HEK293 (cell line): ENCODE measurements at regions not wholly inside any gene's neighbourhood (a gene's known extent, or its start where the extent isn't known, plus 50 kb on each side); places are given as distances from the start of the nearest gene placed in this dataset.
A peak's percentile ranks its signal among the peaks of the same experiment; 100 is the strongest.

ENCODE experiments used
- CTCF ChIA-PET: fragments of 350-600 bp; formaldehyde crosslinking; extraction: SDS; loops from one replicate; lab custom pipeline; 2021; ENCODE audit warnings: antibody characterized with exemption; lab: Yijun Ruan, JAX
- POLR2A ChIA-PET: fragments of 300-600 bp; formaldehyde crosslinking; extraction: SDS; loops from one replicate; lab custom pipeline; 2020; ENCODE audit warnings: antibody characterized with exemption, inconsistent platforms; lab: Yijun Ruan, JAX
- H3K27ac ChIP-seq: fragments of 200-500 bp; sonication (Bioruptor generic); 2 replicates; pipeline ENCODE4 v1.5.1; 2014; ENCODE audit warnings: low read depth, low read length, control low read depth, inconsistent platforms; ENCODE audit errors: extremely low read depth
- H3K36me3 ChIP-seq, 2 experiments: fragments of 200-500 bp in 1 of 2; sonication (Bioruptor generic) in 1 of 2; 1 replicate in 1 of 2; 2 replicates in 1 of 2; pipeline ENCODE4 v1.5.1; 2014 to 2017; ENCODE audit warnings: inconsistent platforms in 2 of 2, low read length in 2 of 2; ENCODE audit not compliant: control insufficient read depth in 2 of 2, insufficient read depth in 1 of 2
- H3K4me1 ChIP-seq: fragments of 200-500 bp; sonication (Bioruptor generic); 2 replicates; pipeline ENCODE4 v1.5.1; 2014; ENCODE audit warnings: mild to moderate bottlenecking, low read length, inconsistent platforms; ENCODE audit not compliant: control insufficient read depth, insufficient read depth
- H3K4me3 ChIP-seq: 2 replicates; pipeline ENCODE4 v1.5.1; 2011; ENCODE audit warnings: low read depth, mild to moderate bottlenecking, control low read depth, low read length, moderate library complexity
- H3K9me3 ChIP-seq: fragments of 200-500 bp; sonication (Bioruptor generic); 2 replicates; pipeline ENCODE4 v1.5.1; 2014; ENCODE audit warnings: low read depth, low read length, inconsistent platforms; ENCODE audit not compliant: control insufficient read depth, insufficient read depth
- BCL11A ChIP-seq: fragments of 450-650 bp; formaldehyde crosslinking; IDR thresholded peaks from 2 replicates; pipeline ENCODE4 v1.5.1; 2016; ENCODE audit warnings: low read depth, missing biosample characterization, missing genetic modification characterization
- GLIS2 ChIP-seq: fragments of 450-650 bp; formaldehyde crosslinking; IDR thresholded peaks from 2 replicates; pipeline ENCODE4 v1.5.1; 2016; ENCODE audit warnings: missing biosample characterization, missing genetic modification characterization
- HOXA7 ChIP-seq: sonication (generic); formaldehyde crosslinking; IDR thresholded peaks from 2 replicates; pipeline ENCODE4 v1.8.1; 2022; ENCODE audit warnings: missing genetic modification reagents, borderline replicate concordance
- MZF1 ChIP-seq: fragments of 450-650 bp; formaldehyde crosslinking; IDR thresholded peaks from 2 replicates; pipeline ENCODE4 v1.5.1; 2017; ENCODE audit warnings: missing biosample characterization, missing genetic modification characterization, borderline replicate concordance
- OSR2 ChIP-seq: fragments of 450-650 bp; formaldehyde crosslinking; IDR thresholded peaks from 2 replicates; pipeline ENCODE4 v1.5.1; 2016; ENCODE audit warnings: missing biosample characterization, missing genetic modification characterization
- YY1 ChIP-seq: fragments of 450-650 bp; formaldehyde crosslinking; IDR thresholded peaks from 2 replicates; pipeline ENCODE4 v1.5.1; 2018; ENCODE audit warnings: missing biosample characterization, missing genetic modification characterization
- ZBTB17 ChIP-seq: fragments of 450-650 bp; formaldehyde crosslinking; IDR thresholded peaks from 2 replicates; pipeline ENCODE4 v1.5.1; 2016; ENCODE audit warnings: missing biosample characterization, missing genetic modification characterization
- ZBTB20 ChIP-seq: fragments of 450-650 bp; formaldehyde crosslinking; IDR thresholded peaks from 2 replicates; pipeline ENCODE4 v1.5.1; 2016; ENCODE audit warnings: missing biosample characterization, missing genetic modification characterization
- ZFP69B ChIP-seq: fragments of 450-650 bp; formaldehyde crosslinking; IDR thresholded peaks from 2 replicates; pipeline ENCODE4 v1.5.1; 2016; ENCODE audit warnings: missing biosample characterization, missing genetic modification characterization
- ZIC2 ChIP-seq: fragments of 450-650 bp; formaldehyde crosslinking; IDR thresholded peaks from 2 replicates; pipeline ENCODE4 v1.5.1; 2016; ENCODE audit warnings: missing biosample characterization, missing genetic modification characterization
- ZNF157 ChIP-seq: fragments of 450-650 bp; formaldehyde crosslinking; IDR thresholded peaks from 2 replicates; pipeline ENCODE4 v1.5.1; 2016; ENCODE audit warnings: missing biosample characterization, missing genetic modification characterization
- ZNF169 ChIP-seq: fragments of 450-650 bp; formaldehyde crosslinking; IDR thresholded peaks from 2 replicates; pipeline ENCODE4 v1.5.1; 2016; ENCODE audit warnings: missing biosample characterization, missing genetic modification characterization
- ZNF19 ChIP-seq: fragments of 450-650 bp; formaldehyde crosslinking; IDR thresholded peaks from 2 replicates; pipeline ENCODE4; 2016; ENCODE audit warnings: missing biosample characterization, missing genetic modification characterization, low read depth
- ZNF341 ChIP-seq: fragments of 450-650 bp; formaldehyde crosslinking; IDR thresholded peaks from 2 replicates; pipeline ENCODE4; 2016; ENCODE audit warnings: low read depth, missing biosample characterization, missing genetic modification characterization
- ZNF354C ChIP-seq: fragments of 450-650 bp; formaldehyde crosslinking; IDR thresholded peaks from 2 replicates; pipeline ENCODE4 v1.5.1; 2016; ENCODE audit warnings: missing biosample characterization, missing genetic modification characterization, low read depth, borderline replicate concordance
- ZNF433 ChIP-seq: fragments of 450-650 bp; formaldehyde crosslinking; IDR thresholded peaks from 2 replicates; pipeline ENCODE4 v1.5.1; 2016; ENCODE audit warnings: missing biosample characterization, missing genetic modification characterization, low read depth
- ZNF654 ChIP-seq: fragments of 450-650 bp; formaldehyde crosslinking; IDR thresholded peaks from 2 replicates; pipeline ENCODE4 v1.5.1; 2016; ENCODE audit warnings: low read depth, missing biosample characterization, missing genetic modification characterization
- ZNF670 ChIP-seq: fragments of 450-650 bp; formaldehyde crosslinking; IDR thresholded peaks from 2 replicates; pipeline ENCODE4 v1.5.1; 2016; ENCODE audit warnings: missing biosample characterization, missing genetic modification characterization, low read depth
- ZNF785 ChIP-seq: fragments of 450-650 bp; formaldehyde crosslinking; IDR thresholded peaks from 2 replicates; pipeline ENCODE4 v1.5.1; 2016; ENCODE audit warnings: missing biosample characterization, missing genetic modification characterization
- TF ChIP-seq, protein P1 (sequence below): fragments of 450-650 bp; formaldehyde crosslinking; IDR thresholded peaks from 2 replicates; pipeline ENCODE4 v1.5.1; 2017; ENCODE audit warnings: missing biosample characterization, mild to moderate bottlenecking, missing genetic modification characterization, moderate library complexity
- TF ChIP-seq, protein P2 (sequence below): fragments of 450-650 bp; formaldehyde crosslinking; IDR thresholded peaks from 2 replicates; pipeline ENCODE4 v1.5.1; 2017; ENCODE audit warnings: missing biosample characterization, missing genetic modification characterization
- TF ChIP-seq, protein P3 (sequence below): fragments of 450-650 bp; formaldehyde crosslinking; IDR thresholded peaks from 2 replicates; pipeline ENCODE4 v1.5.1; 2016; ENCODE audit warnings: missing biosample characterization, missing genetic modification characterization

DNA sequence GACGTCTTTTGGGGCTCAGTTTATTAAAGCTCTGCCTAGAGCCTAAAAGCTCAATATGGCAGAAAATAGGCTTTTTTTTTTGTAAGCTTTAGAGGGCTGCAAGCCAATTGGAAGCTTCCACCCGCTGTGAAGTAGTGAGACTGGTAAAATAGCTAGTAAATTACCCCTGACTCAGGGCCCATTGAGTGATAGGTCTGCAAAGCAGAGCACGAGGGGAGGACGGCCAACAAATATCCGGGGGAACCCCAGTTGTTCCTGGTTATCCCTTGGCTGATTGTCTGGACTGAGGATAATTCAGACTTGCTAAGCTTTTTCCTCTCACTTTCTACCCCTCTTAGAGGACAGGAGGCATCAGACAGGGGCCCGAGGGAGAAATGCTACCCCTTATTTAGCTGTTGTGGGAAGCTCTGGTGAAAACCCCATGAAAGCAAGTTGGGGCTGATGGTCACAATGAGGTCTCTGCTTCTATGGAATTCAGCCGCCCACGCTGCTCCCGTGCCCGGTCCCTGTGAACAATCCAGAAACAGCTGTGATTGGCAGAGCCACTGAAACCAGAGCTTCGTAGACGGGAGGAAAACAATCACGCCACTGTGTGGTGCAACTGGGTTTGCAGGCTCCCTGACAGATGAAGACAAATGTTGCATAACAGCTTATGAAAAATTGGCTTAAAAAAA is 141.9 kb upstream of the LGALSL start (continued):
- TF ChIP-seq ZNF433 (tag by site-specific recombination) (no peak), ZBTB17 (peak; percentile 63), ZIC2 (tag by site-specific recombination) (no peak), ZNF341 (no peak), GLIS2 (no peak), YY1 (tag by site-specific recombination) (no peak), OSR2 (tag by site-specific recombination) (no peak), HOXA7 (no peak), ZNF157 (tag by site-specific recombination) (no peak), ZNF670 (tag by site-specific recombination) (no peak), ZNF785 (tag by site-specific recombination) (no peak), ZNF654 (tag by site-specific recombination) (peak; percentile 29), ZNF169 (tag by site-specific recombination) (no peak)
- TF ChIP-seq, protein P1, sequence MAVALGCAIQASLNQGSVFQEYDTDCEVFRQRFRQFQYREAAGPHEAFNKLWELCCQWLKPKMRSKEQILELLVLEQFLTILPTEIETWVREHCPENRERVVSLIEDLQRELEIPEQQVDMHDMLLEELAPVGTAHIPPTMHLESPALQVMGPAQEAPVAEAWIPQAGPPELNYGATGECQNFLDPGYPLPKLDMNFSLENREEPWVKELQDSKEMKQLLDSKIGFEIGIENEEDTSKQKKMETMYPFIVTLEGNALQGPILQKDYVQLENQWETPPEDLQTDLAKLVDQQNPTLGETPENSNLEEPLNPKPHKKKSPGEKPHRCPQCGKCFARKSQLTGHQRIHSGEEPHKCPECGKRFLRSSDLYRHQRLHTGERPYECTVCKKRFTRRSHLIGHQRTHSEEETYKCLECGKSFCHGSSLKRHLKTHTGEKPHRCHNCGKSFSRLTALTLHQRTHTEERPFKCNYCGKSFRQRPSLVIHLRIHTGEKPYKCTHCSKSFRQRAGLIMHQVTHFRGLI = no peak

- ChIA-PET CTCF (interaction anchor here (0.8 to 2.4 kb wide), 7 partner anchors 13 to 614 kb away, joined by 3 to 15 read pairs (median 4); no protein-coding TSS in a partner anchor), POLR2A (interaction anchor here (1.1 kb wide), 1 partner anchor 85 kb away, joined by 3 read pairs; no protein-coding TSS in a partner anchor)
- Histone ChIP-seq H3K36me3 (no peaks in the 10 kb centered on the region), H3K4me1 (peaks cover 7% of the 10 kb centered on the region; the same call in 1 of the 2 replicates), H3K9me3 (no peaks in the 10 kb centered on the region), H3K27ac (no peak overlapping the region), H3K4me3 (no peak overlapping the region)
- peak; percentile 67; the same call in 1 of the 2 replicates for TF ChIP-seq MZF1
- TF ChIP-seq, protein P2, sequence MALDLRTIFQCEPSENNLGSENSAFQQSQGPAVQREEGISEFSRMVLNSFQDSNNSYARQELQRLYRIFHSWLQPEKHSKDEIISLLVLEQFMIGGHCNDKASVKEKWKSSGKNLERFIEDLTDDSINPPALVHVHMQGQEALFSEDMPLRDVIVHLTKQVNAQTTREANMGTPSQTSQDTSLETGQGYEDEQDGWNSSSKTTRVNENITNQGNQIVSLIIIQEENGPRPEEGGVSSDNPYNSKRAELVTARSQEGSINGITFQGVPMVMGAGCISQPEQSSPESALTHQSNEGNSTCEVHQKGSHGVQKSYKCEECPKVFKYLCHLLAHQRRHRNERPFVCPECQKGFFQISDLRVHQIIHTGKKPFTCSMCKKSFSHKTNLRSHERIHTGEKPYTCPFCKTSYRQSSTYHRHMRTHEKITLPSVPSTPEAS (tag by site-specific recombination) = no peak
Observed at GRCh38 chr2:64312622-64313397, 141.2 kb upstream of the LGALSL start.

GRCh38 chr2:64313398-64313723 is 140.6 kb upstream of the LGALSL start:
- Histone ChIP-seq H3K36me3 (no peaks in the 10 kb centered on the region), H3K9me3 (no peaks in the 10 kb centered on the region), H3K4me3 (no peak overlapping the region), H3K4me1 (peaks cover 7% of the 10 kb centered on the region; the same call in 1 of the 2 replicates), H3K27ac (no peak overlapping the region)
- ChIA-PET POLR2A (no interaction called here), CTCF (interaction anchor here (1.7 to 2.4 kb wide), 3 partner anchors 17 to 264 kb away, joined by 4 to 15 read pairs (median 14); no protein-coding TSS in a partner anchor)
- no peak for TF ChIP-seq ZNF19 (tag by site-specific recombination)
- no peak for TF ChIP-seq ZFP69B (tag by site-specific recombination)
- no peak for TF ChIP-seq BCL11A (tag by site-specific recombination)
- TF ChIP-seq ZNF354C = no peak
- no peak for TF ChIP-seq ZBTB20 (tag by site-specific recombination)
- TF ChIP-seq, protein P3, sequence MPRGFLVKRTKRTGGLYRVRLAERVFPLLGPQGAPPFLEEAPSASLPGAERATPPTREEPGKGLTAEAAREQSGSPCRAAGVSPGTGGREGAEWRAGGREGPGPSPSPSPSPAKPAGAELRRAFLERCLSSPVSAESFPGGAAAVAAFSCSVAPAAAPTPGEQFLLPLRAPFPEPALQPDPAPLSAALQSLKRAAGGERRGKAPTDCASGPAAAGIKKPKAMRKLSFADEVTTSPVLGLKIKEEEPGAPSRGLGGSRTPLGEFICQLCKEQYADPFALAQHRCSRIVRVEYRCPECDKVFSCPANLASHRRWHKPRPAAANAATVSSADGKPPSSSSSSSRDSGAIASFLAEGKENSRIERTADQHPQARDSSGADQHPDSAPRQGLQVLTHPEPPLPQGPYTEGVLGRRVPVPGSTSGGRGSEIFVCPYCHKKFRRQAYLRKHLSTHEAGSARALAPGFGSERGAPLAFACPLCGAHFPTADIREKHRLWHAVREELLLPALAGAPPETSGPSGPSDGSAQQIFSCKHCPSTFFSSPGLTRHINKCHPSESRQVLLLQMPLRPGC (tag by site-specific recombination) = no peak
